HG02970 (cell line): ENCODE measurements at regions not wholly inside any gene's neighbourhood (a gene's known extent, or its start where the extent isn't known, plus 50 kb on each side); places are given as distances from the start of the nearest gene placed in this dataset.

ENCODE experiments used
- ATAC-seq: cut with Tn5 transposase; IDR thresholded peaks from one replicate; pipeline ENCODE4 v1.9.1; 2021; ENCODE audit warnings: mild to moderate bottlenecking, moderate library complexity, moderate number of reproducible peaks; ENCODE audit not compliant: unreplicated experiment, low FRiP score

- no peak for ATAC-seq
Observed at GRCh38 chr4:20504146-20504545, 196.1 kb upstream of the PACRGL start.

GRCh38 chr4:20505927-20506326, 194.3 kb upstream of the PACRGL start:
- ATAC-seq = no peak

- ATAC-seq = no peak
Observed at GRCh38 chr4:20506827-20507226, 193.4 kb upstream of the PACRGL start.

DNA sequence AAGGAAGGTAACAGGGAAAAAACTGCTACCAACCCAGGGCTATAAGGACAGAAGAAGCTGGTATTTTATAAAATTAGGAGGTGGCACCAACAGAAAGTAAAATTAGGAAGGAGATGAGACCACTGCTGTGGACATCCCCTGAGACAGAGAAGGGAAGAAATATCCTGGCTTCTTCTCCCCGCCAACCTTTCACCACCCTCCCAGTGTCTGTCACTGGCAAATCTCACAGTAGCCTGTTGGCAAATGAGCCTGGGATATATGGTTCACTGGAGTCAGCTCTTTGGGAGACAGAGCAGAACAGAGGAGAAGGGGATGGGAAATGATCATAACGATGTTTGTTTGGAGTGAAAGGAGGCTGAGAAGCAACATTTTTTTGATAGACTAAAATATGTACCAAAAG, 190.9 kb upstream of the PACRGL start:
- no peak for ATAC-seq

DNA sequence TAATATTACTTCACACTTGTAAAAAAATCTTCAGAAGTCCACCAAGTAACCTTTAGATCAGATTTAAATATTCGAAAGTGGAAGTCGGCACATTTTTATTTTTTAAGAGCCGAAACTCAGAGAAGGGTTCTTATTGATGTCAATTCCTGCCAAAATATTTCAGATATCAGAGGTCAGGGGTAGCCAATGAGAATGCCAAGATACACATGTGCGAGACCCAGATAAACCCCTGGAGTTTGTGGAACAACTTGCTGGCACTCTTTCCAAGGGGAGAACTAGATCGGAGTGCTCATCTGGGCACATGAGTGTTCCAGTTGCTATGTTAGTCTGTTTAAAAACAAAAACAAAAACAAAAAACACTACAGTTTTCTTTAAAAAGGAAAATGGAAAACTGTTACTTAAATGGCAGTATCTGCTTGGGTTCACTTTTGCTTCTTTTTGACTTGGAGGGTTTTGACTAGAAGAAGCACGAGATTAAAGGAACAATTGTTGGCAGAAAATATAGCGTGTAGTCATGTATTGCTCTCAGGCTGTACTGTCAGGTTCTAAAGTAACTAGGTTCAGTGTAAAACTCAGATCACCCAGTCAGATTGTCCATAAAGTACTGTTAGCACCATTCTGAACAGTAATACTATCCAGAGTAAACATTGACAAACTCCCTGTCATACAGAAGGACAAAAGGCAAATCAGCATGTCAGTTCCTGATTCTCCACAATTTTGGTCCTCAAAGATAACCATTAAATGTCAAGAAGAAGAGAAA, 188.0 kb upstream of the PACRGL start:
- no peak for ATAC-seq

DNA sequence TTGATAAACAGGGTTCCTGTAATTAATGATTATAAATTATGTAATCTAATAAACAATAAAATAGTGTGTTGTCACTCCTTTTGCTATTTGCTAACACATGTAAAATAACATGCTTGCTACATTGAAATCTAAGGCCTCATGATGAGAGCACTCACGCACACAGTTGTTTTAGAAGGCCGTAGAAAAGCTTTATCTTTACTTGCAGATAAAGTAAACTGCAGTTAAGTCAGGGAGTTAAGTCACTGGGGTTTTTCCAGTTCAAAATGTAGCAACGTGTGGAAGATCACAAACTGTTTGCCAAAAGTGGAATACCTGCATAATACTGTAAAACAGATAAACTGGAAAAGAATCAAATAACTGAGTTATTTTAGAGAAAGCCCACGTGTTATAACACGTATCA, 187.3 kb upstream of the PACRGL start:
- ATAC-seq = no peak

DNA sequence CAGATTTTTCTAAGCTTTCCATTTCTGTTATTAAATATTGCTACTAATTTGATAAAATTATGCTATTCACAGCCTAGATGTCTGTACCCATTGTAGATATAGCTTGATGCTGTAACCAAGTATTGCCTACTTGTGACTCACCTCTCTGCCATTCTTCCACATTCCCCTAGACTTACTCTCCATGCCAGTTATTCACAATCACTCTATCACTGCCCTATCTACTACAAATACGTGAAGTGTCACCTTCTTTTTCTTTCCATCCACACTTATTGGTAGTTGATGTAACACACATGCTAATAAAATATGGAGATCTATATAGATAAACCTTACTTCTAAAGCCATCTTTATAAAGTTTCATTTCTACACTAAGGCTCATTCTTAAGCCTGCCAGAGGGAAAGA, 179.4 kb upstream of the PACRGL start:
- no peak for ATAC-seq

- ATAC-seq = no peak
Observed at GRCh38 chr4:20528508-20528907, 171.8 kb upstream of the PACRGL start.

GRCh38 chr4:20529691-20530090, 170.6 kb upstream of the PACRGL start:
- ATAC-seq = no peak

DNA sequence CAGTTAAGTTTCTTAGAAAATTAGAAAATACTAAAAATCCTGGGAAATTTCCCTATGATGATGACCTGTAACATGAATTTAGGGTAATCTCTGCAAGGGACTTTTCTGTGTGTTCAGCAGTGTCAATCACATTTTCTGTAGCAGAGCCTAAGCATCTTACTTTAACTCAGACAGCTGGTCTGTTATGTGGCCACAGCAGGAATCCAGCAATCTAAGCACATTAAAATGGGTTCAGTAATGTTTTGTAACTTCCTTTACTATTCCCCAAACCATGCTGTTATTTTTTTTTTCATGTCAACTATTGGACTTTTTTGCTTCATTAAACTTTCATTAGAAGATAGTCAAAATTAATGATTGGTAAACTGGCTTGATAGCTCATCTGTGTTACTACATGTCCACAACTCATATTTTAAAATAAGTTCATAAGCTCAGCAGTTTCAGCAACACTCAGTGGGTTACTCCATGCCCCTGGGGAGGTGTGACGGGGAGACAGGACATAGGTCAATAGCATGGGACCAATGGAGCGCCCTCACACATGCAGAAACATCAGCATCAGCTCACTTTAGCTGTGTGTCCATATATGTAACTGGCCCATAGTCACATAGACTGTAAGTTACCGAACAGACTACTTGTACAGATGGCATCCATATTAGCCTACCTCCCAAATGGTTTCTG, 168.0 kb upstream of the PACRGL start:
- no peak for ATAC-seq

DNA sequence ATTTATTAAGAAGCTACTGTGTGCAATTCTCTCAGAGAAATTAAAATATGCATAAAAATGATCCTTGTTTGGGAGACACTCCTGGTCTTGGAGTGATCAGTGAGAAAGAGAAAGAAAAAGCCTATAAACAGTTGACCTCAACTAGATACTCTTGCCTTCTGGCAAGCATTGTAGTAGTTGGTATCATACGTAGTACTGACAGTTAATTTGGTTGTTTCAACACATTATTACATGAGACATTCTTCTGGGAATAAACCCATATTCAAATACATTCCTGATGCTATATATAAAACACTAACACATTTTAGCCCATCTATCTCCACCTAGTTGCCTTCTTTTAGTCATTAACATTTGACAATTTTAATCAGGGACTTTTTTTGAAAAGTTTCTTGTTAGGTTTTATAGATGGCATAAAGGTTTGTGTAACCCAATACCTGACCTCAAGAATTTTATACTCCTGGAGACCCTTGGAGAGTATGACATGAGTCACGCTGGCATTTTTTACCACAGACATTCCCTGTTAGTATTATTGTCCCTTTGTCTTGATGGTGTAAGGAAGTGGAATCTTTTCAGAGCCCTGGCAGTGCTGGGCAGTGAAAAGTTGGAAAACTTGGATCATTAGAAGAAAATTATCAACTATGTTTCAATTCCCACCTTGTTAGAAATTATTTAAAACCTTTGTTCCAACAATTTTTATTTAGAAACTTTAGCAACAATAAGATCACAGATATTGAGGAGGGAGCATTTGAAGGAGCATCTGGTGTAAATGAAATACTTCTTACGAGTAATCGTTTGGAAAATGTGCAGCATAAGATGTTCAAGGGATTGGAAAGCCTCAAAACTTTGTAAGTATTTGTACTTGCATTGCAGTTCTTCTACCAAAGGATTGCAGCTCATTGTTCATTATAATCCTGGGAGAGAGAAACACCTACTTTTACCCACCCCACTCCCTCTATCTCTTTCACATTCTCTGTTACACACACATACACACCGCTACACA, 167.1 kb upstream of the PACRGL start:
- ATAC-seq = no peak

DNA sequence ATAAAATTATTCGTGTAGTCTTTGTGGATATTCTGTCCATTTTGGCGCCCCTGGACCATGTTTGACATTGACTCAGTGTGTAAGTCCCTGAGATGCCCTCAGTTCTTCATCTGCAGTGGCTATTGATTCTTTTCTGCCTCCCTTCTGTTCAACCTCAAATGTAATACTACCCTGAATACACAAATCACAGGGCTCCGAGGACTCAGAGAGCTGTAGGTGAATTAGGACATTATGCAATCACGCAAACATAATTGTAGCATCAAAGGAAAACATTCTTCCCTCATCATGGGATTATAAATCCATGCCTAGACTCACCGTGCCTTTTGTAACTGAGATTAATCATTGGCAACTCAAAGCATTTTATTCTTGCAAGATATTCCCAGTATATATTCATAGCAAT, 161.4 kb upstream of the PACRGL start:
- ATAC-seq = no peak

DNA sequence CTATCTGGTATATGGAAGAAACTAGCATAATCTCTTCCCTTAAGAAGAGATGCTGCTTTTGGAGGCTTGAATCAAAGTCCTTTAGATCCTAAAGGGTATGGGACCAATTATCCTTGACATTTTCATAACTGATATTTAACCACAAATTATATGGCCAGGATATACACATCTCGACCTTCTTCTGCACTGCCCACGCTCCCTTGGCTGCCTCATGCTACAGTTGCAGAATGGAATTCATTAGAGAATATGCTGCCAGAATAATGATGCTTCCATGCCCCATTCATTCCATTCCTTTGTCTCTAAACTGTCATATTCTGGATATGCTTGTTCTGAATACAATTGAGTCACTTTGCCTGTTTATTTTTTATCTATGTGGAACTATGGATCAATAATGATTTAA, 157.1 kb upstream of the PACRGL start:
- no peak for ATAC-seq

DNA sequence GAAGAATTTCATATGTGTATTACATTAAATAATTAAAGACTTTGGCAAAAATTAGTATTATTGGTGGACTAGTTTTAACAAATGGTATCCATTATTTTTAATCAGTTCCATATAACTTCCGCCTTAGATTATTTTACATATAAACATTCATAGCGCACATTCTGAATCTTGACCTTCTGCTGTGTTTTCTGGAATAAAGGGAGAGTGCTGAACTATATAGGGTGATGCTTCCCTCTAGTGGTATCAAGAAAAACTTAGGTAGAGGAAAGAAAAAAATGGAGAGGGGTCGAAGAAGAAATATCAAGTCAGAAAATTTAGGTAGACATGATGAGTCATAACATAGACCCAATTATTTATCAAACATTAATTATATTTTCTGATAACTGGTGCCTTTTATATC, 155.6 kb upstream of the PACRGL start:
- ATAC-seq = no peak

DNA sequence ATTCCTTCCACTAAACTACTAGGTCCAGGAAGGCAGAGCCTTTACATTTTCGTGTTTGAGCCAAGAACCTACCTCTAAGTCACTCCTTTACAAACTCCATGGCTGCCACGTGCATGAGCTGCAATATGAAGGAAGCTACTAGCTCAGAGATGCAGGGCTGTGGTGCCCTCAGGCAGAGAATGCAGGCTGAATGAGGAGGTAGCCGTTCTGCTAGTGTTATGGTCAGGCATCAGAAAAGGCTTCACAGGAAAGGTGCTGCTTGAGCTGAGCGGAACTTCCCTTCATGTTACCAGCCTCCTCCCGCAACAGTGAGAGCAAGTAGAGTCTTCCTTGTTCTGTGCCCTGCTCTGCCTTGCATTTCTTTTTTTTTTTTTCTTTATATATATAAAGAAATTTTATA, 148.3 kb upstream of the PACRGL start:
- ATAC-seq = no peak

- no peak for ATAC-seq
Observed at GRCh38 chr4:20554134-20554533, 146.1 kb upstream of the PACRGL start.

- ATAC-seq = no peak
Observed at GRCh38 chr4:20565075-20565721, 135.1 kb upstream of the PACRGL start.

GRCh38 chr4:20570981-20571715, 129.1 kb upstream of the PACRGL start:
- no peak for ATAC-seq

GRCh38 chr4:20572976-20573375, 127.3 kb upstream of the PACRGL start:
- no peak for ATAC-seq

GRCh38 chr4:20574986-20575385, 125.3 kb upstream of the PACRGL start:
- no peak for ATAC-seq
